Activated CD8-positive, alpha-beta memory T cell treated with anti-CD3 and anti-CD28 coated beads, Interleukin-2, amount 50 U/mL, for 24 hours (primary cell): ENCODE measurements at regions not wholly inside any gene's neighbourhood (a gene's known extent, or its start where the extent isn't known, plus 50 kb on each side); places are given as distances from the start of the nearest gene placed in this dataset.

Experiments used
- DNase-seq: peaks from one replicate; pipeline ENCODE4 v3.0.0-alpha.2; 2020; ENCODE audit errors: extremely low read depth

- DNase-seq, result no peak
Observed at GRCh38 chr11:116256215-116256614, 516.6 kb downstream of the BUD13 start.

GRCh38 chr11:116255321-116255953, 517.4 kb downstream of the BUD13 start:
- DNase-seq, result no peak

- DNase-seq, result no peak
Observed at GRCh38 chr11:116250155-116250554, 522.6 kb downstream of the BUD13 start.

- DNase-seq, result no peak
Observed at GRCh38 chr11:116249561-116249960, 523.2 kb downstream of the BUD13 start.

GRCh38 chr11:116244889-116245288, 527.9 kb downstream of the BUD13 start:
- no peak for DNase-seq

GRCh38 chr11:116244439-116244838, 528.3 kb downstream of the BUD13 start:
- DNase-seq, result no peak

- no peak for DNase-seq
Observed at GRCh38 chr11:116243991-116244390, 528.8 kb downstream of the BUD13 start.

GRCh38 chr11:116242006-116242405, 530.8 kb downstream of the BUD13 start:
- DNase-seq, result no peak

- DNase-seq, result no peak
Observed at GRCh38 chr11:116240710-116241109, 532.1 kb downstream of the BUD13 start.

- DNase-seq, result no peak
Observed at GRCh38 chr11:116239247-116239646, 533.5 kb downstream of the BUD13 start.

GRCh38 chr11:116234989-116235568, 537.7 kb downstream of the BUD13 start:
- DNase-seq, result no peak

- no peak for DNase-seq
Observed at GRCh38 chr11:116233561-116233960, 539.2 kb downstream of the BUD13 start.

GRCh38 chr11:116232364-116232828, 540.4 kb downstream of the BUD13 start:
- no peak for DNase-seq

GRCh38 chr11:116231543-116231942, 541.2 kb downstream of the BUD13 start:
- DNase-seq, result no peak

- DNase-seq, result no peak
Observed at GRCh38 chr11:116230438-116230837, 542.3 kb downstream of the BUD13 start.

GRCh38 chr11:116229236-116229970, 543.4 kb downstream of the BUD13 start:
- no peak for DNase-seq

GRCh38 chr11:116226731-116227130, 546.1 kb downstream of the BUD13 start:
- DNase-seq, result no peak

- no peak for DNase-seq
Observed at GRCh38 chr11:116225784-116226585, 546.8 kb downstream of the BUD13 start.

GRCh38 chr11:116225236-116225635, 547.6 kb downstream of the BUD13 start:
- DNase-seq, result no peak

GRCh38 chr11:116224889-116225200, 547.9 kb downstream of the BUD13 start:
- DNase-seq, result no peak

- no peak for DNase-seq
Observed at GRCh38 chr11:116224154-116224888, 548.5 kb downstream of the BUD13 start.

- DNase-seq, result no peak
Observed at GRCh38 chr11:116221351-116221750, 551.4 kb downstream of the BUD13 start.
